Activated CD8-positive, alpha-beta memory T cell treated with anti-CD3 and anti-CD28 coated beads, Interleukin-2, amount 50 U/mL, for 1 hour (primary cell): ENCODE measurements at regions not wholly inside any gene's neighbourhood (a gene's known extent, or its start where the extent isn't known, plus 50 kb on each side); places are given as distances from the start of the nearest gene placed in this dataset.

ENCODE experiments used
- DNase-seq: peaks from one replicate; pipeline ENCODE4 v3.0.0-alpha.2; 2020; ENCODE audit errors: extremely low read depth

DNA sequence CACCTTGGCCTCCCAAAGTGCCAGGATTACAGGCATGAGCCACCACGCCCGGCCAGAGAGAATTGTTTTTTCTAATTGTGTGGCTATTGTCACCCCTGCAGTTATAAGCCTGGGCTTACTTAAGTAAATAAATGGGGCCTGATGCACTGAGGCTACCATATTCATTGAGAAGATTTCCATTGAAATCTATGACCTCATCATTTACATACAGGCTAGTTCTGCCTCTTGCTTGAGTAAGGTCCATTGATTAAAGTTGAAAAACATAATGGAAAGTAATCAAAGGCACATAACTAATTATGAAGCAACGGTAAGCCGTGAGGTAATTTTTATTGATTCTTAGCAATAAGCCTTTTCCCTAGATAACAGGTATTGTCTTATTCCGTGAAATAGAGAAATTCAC, 788.9 kb downstream of the ADGRL2 start:
- no peak for DNase-seq

DNA sequence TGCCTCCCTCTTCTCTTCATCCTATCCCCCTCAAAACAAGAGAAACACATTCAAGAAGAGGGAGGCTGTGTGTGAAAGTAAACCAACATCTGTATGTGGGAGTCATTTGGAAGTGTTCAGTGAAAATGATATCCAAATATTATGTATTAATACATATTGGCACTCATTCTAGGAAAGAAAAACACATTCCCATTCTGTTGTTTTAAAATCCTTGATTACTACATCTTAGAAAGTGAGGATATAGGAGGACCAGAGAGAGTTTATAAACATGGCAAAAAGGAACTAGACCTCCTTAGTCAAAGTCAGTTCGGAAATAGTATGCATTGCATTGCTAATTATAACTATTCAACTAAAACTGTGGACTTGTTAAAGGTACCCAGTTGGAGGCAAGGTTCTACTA, 786.6 kb downstream of the ADGRL2 start:
- DNase-seq = no peak

DNA sequence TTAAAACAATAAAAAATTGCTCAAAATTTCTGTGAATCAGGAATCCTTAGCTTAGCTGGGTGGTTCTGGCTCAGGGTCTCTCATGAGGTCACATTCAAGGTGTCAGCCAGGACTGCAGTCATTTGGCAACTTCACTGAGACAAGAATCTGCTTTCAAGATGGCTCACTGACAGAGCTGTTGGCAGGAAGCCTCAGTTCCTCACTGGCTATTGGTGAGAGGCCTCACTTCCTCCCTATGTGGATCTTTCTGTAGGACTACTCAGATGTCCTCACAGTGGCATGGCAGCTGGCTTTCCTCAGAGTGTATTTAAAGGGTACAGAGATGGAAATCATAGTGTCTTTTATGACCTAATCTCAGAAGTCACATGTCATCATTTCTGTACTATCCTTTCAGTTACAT, 785.7 kb downstream of the ADGRL2 start:
- no peak for DNase-seq

DNA sequence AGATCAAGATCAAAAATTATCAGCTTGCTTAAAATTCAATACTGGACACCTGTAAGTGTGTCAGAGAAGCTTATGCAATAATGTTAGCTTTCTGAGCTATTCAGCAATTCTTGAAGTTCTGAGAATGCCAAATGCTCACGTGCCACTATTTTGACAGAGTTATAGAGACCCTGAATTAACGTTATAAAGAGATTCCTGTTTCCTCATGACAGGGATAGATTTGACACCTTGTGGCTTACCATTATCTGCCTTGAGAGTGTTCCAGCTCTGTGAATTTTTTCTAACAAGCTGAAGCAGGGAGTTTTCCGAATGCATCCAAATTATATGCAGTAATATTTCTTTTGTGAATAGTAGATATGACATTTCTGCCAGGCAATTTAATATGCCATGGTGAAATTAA, 781.6 kb downstream of the ADGRL2 start:
- no peak for DNase-seq

DNA sequence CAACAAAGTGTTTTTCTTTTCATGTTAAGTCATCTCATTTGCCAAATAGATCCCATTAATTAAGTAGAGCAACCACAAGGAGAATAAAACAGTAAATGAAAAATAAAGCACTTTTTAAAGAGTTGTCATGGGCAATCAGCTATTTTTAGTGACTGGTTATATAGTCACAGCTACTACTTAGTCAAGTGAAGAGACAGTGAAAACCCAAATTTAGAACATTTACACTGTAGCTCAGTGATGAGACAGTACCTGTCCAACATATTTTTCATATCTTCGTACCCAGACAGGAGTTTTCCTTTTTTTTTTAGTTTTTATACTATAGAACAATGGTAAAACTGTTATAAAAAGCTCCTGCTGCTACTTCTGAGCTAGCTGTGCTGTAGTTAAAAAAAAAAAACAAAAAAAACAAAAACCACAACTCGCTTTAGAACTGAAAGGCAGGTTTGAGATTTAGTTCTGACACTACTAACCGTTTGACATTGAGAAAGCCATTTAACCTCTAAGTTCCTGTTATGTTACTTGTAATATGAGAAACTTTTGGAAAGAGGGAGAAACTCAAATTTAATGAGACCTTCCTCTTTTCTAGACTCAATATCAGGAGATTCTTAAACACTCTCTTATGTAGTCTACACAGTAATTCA, 777.5 kb downstream of the ADGRL2 start:
- no peak for DNase-seq

DNA sequence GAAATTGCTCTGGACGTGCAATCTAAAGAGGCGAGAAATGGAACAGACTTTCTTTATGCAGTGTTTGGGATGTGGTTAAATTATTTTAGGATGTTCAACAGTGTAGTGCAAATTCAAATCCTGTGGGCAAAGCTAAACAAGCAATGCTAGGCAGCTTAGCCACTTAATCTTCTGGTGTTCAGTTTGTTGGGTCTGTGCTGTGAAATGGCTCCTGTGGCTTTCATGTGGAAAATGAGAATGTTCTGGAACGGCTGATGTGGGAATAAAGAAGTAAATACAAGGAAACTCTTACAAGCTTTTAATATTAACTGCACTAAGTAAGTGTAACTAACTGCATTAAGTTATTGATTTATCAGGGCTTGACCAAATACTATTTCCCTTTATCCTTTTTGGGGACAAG, 766.6 kb downstream of the ADGRL2 start:
- DNase-seq = no peak

DNA sequence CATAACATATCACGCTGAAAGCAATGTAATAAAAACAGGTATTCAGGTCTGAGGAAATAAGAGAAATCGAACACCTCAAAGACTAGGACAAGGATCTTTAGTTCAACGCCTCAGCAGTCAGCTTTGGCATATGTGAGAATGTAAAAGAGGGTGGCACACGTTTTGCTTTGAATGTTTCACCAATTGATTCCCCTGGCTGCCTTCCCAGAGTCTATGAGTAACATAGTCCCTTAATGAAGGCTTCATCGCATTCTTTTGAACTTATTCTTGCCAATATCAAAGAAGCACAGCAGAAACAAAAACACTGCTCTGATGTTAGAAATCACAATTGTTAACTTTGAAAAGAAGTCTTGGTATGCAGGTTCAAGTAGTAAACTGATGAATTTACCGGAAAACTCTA, 764.8 kb downstream of the ADGRL2 start:
- DNase-seq = no peak

DNA sequence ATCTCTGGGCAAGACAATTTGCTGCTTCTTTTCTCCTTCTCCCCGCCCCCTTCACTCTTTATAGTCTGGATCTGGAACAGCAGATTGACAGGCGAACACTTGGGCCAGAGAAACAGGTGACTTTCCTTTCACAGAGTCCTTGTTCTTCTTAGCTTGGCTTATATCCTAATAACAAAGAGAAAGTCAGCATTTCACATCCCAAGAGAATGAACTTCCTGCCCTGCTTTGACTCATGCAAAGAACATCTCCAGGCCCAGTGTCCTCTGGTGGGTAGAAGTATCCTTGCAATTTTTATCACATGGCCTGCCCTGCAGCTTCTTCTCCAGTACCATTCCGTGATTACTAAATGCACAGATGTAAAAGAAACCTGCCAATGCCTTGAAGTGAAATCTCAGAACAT, 764.4 kb downstream of the ADGRL2 start:
- no peak for DNase-seq

DNA sequence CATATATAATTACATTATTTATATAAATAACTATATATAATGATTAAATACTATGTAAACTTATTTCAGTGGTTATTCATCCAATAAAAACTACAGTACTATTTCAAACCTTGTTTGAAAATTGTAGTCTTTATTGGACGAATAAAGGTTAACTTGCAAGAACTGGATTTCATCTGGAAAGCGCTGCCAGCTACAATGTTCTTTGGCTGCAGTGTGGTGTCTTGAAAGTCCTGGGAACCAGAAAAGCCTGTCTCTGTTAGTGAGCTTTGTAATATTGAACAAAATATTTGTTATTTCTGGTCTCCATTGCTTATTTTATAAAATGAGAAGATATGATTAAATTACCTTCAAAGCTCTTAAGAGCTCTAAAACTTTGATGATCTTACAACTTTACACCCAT, 763.6 kb downstream of the ADGRL2 start:
- DNase-seq = no peak

DNA sequence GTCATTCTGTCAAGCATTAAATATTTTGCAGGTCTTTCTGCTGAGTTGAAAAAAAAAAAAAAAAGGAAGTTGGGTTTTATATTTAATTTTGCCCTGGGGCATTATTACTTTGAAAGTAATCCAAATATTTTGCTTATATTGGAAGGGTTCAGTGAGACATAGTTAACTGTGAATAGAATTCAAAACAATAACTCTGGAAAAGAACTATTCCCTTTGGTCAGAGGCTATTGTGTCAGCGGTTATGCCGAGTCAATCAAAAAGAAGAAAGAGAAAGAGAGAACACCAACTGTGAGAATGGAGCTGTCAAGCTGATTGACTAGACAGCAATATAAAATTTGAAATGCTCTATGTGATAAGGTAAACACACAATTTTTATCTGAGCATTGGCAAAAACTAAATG, 761.7 kb downstream of the ADGRL2 start:
- DNase-seq = no peak

DNA sequence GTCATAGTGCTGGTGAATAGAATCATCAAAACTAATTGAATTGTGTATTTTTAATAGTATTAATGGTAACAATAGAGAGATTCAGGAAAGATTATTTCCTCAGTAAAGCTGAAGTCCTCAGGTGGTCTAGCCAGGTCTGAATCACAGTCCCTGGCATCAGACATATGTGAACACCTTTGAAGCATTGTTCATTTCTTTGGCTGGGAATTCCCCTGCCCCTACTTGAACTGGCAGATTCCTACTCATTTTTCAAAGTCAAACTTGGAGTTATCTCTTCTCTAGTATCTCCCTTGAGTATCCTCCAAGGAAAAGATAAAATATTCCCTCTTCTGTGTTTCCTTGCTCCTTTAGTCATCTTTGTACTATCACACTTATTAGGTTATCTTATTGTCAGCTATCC, 759.8 kb downstream of the ADGRL2 start:
- DNase-seq = no peak

DNA sequence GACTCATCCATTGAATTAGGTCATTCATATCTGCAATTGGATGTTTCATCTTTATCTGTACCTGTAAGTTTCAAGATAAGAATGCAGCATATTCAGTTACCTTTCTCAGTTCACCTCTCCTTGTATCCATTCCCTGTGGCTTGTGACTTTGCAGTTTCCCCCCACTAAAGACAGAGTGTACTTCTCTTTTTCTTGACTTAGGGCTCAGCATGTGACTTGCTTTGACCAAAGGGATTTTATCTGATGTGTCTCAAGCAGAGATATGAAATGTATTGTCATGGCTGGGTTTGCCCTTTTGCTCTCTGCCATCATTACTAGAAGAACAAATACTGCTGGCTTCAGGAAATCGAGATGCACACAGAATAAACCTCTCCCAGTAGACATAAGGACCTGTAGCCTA, 754.8 kb downstream of the ADGRL2 start:
- no peak for DNase-seq

DNA sequence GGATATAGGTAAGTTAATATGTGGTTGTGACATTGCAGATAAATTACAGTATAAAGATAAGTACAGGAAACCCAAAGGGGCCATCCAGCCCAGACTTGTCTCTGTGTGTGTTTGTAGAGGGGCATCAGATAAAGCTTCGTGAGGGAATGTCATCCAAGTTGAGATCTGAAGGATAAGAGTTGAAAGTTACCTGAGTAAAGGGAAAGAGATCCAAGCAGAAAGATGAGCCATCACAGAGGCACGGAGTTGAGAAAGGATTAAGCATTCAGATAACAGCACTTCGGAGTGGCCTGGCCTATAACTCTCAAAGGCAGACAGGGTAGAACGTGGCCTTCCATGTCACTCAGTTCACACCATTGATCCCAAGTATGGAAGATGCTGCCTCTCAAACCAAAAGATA, 749.1 kb downstream of the ADGRL2 start:
- DNase-seq = no peak

DNA sequence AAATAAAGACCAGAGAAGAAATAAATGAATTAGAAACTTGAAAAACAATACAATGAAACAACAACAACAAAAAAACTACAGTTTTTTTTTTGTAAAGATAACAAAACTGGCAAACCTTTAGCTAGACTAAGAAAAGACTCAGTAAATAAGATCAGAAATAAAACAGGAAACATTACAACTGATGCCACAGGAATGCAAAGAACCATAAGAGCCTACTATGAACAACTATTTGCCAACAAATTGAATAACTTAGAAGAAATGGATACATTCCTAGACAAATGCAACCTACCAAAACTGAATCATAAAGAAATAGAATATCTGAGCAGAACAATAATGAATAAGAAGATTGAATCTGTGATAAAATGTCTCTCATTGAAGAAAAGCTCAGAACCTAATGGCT, 742.0 kb downstream of the ADGRL2 start:
- no peak for DNase-seq

DNA sequence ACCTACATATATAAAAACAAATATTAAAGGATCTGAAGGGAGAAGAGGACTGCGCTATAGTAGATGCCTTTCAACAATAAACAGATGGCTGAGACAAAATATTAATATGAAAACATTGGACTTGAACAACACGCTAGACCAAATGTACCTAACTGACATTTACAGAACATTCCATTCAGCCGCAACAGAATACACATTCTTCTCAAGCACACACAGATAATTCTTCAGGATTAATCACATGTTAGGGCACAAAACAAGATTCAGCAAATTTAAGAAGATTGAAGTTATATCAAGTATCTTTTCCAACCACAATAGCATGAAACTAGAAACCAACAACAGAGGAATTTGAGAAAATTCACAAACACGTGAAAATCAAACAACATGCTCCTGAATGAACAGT, 741.4 kb downstream of the ADGRL2 start:
- DNase-seq = no peak

DNA sequence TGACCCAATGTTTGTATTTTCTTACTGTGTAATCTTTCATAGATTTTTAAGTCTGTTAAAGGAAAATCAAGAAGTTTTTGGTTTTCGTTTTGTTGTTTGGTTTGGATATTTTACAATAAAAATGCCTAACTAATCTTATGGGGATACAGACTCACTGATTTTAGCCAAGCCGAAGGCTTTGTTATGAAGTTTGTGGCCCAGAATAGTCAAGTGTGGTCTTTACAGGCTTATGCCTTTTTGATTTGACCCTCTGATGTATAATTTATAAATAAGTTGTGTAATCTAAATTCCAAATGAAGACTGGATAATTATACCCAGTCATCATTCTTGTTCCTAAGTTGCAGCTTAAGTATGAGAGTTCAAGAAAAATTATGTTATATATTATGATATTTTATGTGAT, 739.3 kb downstream of the ADGRL2 start:
- DNase-seq = no peak

DNA sequence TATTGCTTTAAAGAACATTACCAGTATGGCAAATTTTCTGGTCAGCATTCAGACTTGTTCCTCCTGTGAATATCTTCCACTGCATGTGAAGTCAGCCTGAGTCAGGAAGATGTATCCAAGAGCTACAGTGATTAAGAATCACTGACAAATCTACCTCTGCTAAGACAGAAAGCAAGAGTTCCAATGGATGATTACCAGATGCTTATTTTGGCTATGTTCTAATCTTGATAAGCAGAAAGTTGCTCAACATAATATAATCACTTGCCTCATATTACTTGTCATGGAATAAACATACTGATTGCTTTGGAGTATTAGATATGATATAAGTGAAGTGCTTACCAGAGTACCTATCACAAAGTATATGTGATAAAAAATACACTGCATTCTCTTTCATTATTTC, 738.1 kb downstream of the ADGRL2 start:
- DNase-seq = no peak

DNA sequence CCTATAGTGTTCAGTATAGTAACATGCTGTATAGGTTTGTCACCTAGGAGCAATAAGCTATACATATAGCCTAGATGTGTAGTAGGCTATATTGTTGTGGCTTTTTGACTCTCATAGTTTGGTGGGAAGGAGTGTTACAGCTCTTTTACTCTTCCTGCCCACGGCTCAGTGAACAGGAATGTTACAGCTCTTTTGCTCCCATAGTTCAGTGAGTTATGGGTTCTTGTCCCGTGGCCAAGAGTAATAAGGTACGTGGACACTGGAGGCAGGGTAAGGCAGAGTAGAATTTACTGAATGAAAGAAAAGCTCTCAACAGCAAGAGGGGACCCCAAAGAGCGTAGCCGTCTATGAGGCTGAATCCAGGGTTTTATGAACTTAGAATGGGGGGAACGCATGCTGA, 734.3 kb downstream of the ADGRL2 start:
- no peak for DNase-seq

DNA sequence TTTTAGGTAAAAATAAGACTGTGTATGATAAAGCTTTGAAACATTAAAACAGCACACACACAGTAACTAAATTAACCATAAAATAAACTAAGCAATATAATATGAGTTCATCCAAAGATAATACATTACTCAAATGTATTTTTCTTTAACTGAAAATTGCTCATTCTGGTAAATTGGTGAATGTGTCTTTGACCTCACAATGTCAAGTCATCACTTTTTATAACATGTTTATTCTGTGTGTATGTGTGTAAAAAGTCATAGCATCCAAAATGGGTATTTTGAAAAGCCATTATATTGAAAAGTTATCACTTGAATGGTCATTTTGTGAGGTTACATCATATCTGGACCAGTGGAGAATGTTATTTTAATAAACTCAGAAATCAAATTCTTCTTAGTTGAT, 724.6 kb downstream of the ADGRL2 start:
- no peak for DNase-seq

DNA sequence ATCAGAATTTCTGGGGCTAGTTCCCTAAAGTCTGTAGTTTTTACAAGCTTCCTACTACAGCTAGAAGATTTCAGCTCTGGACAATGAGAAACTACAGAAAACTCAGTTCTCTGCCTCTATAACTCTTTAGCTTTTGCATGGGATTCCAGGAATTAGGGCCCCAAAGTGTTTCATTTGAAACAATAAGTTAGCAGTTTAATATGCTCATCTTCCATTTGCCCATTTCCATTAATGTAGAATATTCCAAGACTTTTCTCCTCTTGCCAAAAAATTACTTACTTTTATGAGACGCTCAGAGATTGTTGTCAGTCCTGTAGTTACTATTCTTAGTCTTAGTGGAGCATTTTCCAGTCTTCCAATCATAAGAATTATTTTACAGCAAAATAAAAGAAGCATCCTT, 719.9 kb downstream of the ADGRL2 start:
- no peak for DNase-seq

DNA sequence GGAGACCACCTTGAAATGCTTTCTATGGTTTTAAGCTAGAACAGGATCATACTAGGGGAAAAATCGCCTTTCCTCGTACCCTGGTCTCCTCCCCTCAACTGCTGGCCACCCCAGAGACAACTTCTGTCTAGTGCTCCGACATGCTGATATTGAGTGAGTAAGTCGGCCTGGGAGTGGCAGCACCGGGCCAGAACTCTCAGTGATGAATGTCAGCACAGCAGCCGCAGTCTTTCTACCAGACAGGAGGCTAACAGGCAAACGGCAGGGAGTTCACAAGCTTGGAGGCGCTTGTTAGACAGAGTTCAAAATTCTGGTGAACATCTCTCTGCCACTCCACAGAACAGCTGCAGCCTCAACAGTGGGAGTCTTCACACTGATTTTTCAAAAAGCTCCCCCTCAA, 716.9 kb downstream of the ADGRL2 start:
- no peak for DNase-seq

DNA sequence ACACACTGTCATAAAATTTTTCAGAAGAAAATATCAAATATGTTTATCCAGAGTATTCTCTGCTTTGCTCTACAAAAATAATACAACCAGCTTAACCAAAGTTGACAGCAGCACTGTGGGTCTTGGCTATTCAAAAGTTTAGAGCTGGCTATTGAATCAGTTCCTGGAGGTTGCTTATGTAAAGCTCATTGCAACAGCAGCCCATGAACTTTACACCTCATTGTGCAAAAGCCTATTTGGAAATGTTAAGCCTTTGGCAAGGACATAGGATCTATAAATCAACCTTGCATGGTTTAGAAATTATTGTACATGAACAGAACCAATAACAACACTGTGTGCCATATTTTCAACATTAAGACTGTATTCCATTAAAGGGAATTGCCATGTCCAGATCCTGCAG, 714.9 kb downstream of the ADGRL2 start:
- DNase-seq = no peak

DNA sequence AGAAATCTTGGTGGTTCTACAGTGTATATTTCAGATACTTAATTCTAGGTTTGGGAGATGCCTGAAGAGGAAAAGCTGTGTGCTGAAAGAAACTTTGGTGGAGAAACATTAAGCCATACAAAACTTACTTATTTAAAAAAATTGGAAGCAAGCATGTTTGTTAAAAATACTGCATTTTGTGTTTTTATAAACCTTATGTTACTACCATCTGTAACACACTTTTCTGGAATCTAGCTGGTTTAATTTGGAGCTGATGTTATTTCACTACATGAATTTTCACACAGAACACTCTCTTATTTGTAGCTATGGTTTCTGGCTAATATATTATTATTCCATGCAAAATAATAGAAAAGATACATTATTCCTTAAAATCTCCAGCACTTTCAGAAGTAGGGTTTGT, 710.7 kb downstream of the ADGRL2 start:
- no peak for DNase-seq

DNA sequence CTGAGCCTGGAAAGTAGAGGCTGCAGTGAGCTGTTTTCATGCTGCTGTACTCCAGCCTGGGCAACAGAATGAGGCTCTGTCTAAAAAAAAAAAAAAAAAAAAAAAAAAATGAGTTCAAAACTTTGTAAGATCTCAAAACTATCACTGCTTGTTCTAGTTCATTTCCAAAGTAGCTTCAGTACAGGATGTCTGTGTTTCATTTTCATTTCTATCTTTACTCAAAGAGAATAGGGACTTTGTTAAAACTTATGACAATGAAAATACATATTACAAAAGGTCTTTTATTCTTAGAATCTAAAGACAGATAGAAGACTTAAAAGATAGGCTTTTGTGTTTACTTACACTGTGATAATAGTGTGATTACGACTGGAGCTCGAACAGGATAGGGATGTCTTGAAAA, 709.7 kb downstream of the ADGRL2 start:
- no peak for DNase-seq

DNA sequence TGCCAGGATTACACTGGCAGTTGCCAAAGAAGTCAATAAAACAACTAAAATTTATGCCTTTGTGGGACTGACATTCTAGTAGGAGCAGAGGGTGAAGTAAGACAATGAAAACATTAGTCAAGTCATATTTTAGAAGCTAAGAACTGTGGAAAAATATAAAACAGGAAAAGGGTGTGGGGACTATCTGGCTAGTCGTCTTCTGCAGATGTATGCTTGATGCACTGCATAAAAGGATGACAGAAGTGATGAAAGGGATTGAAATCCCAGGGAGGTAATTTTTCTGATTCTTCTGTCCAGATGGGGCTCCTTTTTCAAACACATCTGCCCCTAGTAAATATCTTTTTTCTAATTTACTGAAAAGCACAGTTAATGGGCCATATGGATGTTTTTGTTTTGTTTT, 706.3 kb downstream of the ADGRL2 start:
- DNase-seq = no peak
